IMR-90 (cell line): ENCODE measurements at regions not wholly inside any gene's neighbourhood (a gene's known extent, or its start where the extent isn't known, plus 50 kb on each side); places are given as distances from the start of the nearest gene placed in this dataset.

ENCODE experiments used
- ATAC-seq: fragments of 200-7000 bp; cut with Tn5 transposase; 2 replicates; pipeline ENCODE4 v1.9.1; 2020; ENCODE audit warnings: low read depth, mild to moderate bottlenecking, moderate library complexity
- BruUV-seq: library from RNA; stranded (reverse); fragments of 400-500 nt; replicated peaks from 2 replicates; lab custom pipeline; 2021; lab: Mats Ljungman, UMichigan
- CTCF ChIA-PET: fragments of 300-600 bp; formaldehyde crosslinking; extraction: SDS; loops from one replicate; lab custom pipeline; 2021; ENCODE audit warnings: antibody characterized with exemption; lab: Yijun Ruan, JAX
- POLR2A ChIA-PET: fragments of 300-600 bp; sonication (Branson Sonifier 250); formaldehyde crosslinking; loops from one replicate; lab custom pipeline; 2022; ENCODE audit warnings: antibody characterized with exemption; ENCODE audit not compliant: unreplicated experiment; lab: Charles Lee
- DNase-seq: peaks from one replicate; pipeline ENCODE4 v3.0.0; 2013
- H2AFZ ChIP-seq: replicated peaks from 2 replicates; pipeline ENCODE3; 2013; ENCODE audit warnings: low read length, mild to moderate bottlenecking; ENCODE audit not compliant: poor library complexity
- H2AK5ac ChIP-seq: 2 replicates; pipeline ENCODE4 v1.6.1; 2013; ENCODE audit warnings: low read depth, low read length, inconsistent platforms
- H2AK9ac ChIP-seq: replicated peaks from 2 replicates; pipeline ENCODE3; 2013; ENCODE audit warnings: mild to moderate bottlenecking, low read depth, low read length, moderate library complexity; ENCODE audit not compliant: poor library complexity
- H2BK120ac ChIP-seq: 2 replicates; pipeline ENCODE4 v1.6.1; 2013; ENCODE audit warnings: low read depth, low read length, inconsistent platforms
- H2BK15ac ChIP-seq: 3 replicates; pipeline ENCODE4 v1.6.1; 2013; ENCODE audit warnings: low read depth, low read length, inconsistent platforms
- H2BK20ac ChIP-seq: 2 replicates; pipeline ENCODE4 v1.6.1; 2013; ENCODE audit warnings: low read depth, mild to moderate bottlenecking, inconsistent platforms, low read length, moderate library complexity
- H2BK5ac ChIP-seq: 2 replicates; pipeline ENCODE4 v1.6.1; 2013; ENCODE audit warnings: mild to moderate bottlenecking, low read depth, low read length, inconsistent platforms; ENCODE audit not compliant: poor library complexity, severe bottlenecking
- H3K14ac ChIP-seq: replicated peaks from 2 replicates; pipeline ENCODE4 v1.6.1; 2013; ENCODE audit warnings: low read depth, low read length, inconsistent platforms
- H3K18ac ChIP-seq: 2 replicates; pipeline ENCODE4 v1.6.1; 2013; ENCODE audit warnings: low read depth, low read length, control low read depth
- H3K23ac ChIP-seq: 2 replicates; pipeline ENCODE4 v1.6.1; 2013; ENCODE audit warnings: low read depth, low read length, inconsistent platforms
- H3K27ac ChIP-seq: 2 replicates; pipeline ENCODE4 v1.5.1; 2013; ENCODE audit warnings: mild to moderate bottlenecking, control low read depth, low read length; ENCODE audit not compliant: insufficient read depth
- H3K27me3 ChIP-seq: 2 replicates; pipeline ENCODE4 v1.6.1; 2013; ENCODE audit warnings: low read length; ENCODE audit not compliant: control insufficient read depth, insufficient read depth
- H3K36me3 ChIP-seq: 2 replicates; pipeline ENCODE4 v1.6.1; 2013; ENCODE audit warnings: low read length, mixed read lengths; ENCODE audit not compliant: control insufficient read depth, insufficient read depth
- H3K4ac ChIP-seq: 2 replicates; pipeline ENCODE4 v1.6.1; 2013; ENCODE audit warnings: low read depth, low read length, inconsistent platforms
- H3K4me1 ChIP-seq: 2 replicates; pipeline ENCODE4 v1.6.1; 2013; ENCODE audit warnings: low read length, mixed read lengths; ENCODE audit not compliant: control insufficient read depth, insufficient read depth
- H3K4me2 ChIP-seq: 2 replicates; pipeline ENCODE4 v1.6.1; 2013; ENCODE audit warnings: low read depth, mild to moderate bottlenecking, control low read depth, low read length, moderate library complexity
- H3K4me3 ChIP-seq: 2 replicates; pipeline ENCODE4 v1.5.1; 2013; ENCODE audit warnings: low read depth, mild to moderate bottlenecking, control low read depth, low read length, moderate library complexity; ENCODE audit not compliant: insufficient read depth
- H3K56ac ChIP-seq: 2 replicates; pipeline ENCODE4 v1.6.1; 2013; ENCODE audit warnings: low read length, inconsistent platforms; ENCODE audit not compliant: insufficient read depth; ENCODE audit errors: extremely low read depth
- H3K79me1 ChIP-seq, 2 experiments: 2 replicates each; pipeline ENCODE4 v1.6.1; 2013; ENCODE audit warnings: low read length in 2 of 2, inconsistent platforms in 1 of 2, low read depth in 1 of 2
- H3K9ac ChIP-seq: 2 replicates; pipeline ENCODE4 v1.6.1; 2013; ENCODE audit warnings: low read depth, low read length, control low read depth
- H3K9me1 ChIP-seq: 2 replicates; pipeline ENCODE4 v1.6.1; 2013; ENCODE audit warnings: low read length, inconsistent platforms; ENCODE audit not compliant: insufficient read depth
- H3K9me3 ChIP-seq: 2 replicates; pipeline ENCODE4 v1.6.1; 2013; ENCODE audit warnings: low read length; ENCODE audit not compliant: control insufficient read depth, insufficient read depth
- H4K20me1 ChIP-seq: 2 replicates; pipeline ENCODE4 v1.6.1; 2013; ENCODE audit warnings: low read length, inconsistent platforms; ENCODE audit not compliant: insufficient read depth
- H4K5ac ChIP-seq: 2 replicates; pipeline ENCODE4 v1.6.1; 2013; ENCODE audit warnings: mild to moderate bottlenecking, low read depth, low read length, control low read depth
- H4K8ac ChIP-seq, 2 experiments: 2 replicates each; pipeline ENCODE4 v1.6.1; 2013; ENCODE audit warnings: low read depth in 2 of 2, low read length in 2 of 2, control low read depth in 1 of 2, inconsistent platforms in 1 of 2
- H4K91ac ChIP-seq: 2 replicates; pipeline ENCODE4 v1.6.1; 2013; ENCODE audit warnings: low read depth, low read length, inconsistent platforms; ENCODE audit not compliant: insufficient read depth
- CEBPB ChIP-seq: IDR thresholded peaks from 2 replicates; pipeline ENCODE4 v1.6.1; 2012; ENCODE audit warnings: low read depth, low read length, improper control_type of control experiment
- CHD1 ChIP-seq: IDR thresholded peaks from 2 replicates; pipeline ENCODE4 v1.6.1; 2012; ENCODE audit warnings: low read depth, low read length, improper control_type of control experiment
- CTCF ChIP-seq: conservative IDR thresholded peaks from 2 replicates; pipeline ENCODE4 v1.5.1; 2012; ENCODE audit warnings: mild to moderate bottlenecking, low read depth, low read length, improper control_type of control experiment
- MAZ ChIP-seq: IDR thresholded peaks from 2 replicates; pipeline ENCODE4 v1.6.1; 2012; ENCODE audit warnings: low read depth, mild to moderate bottlenecking, low read length, improper control_type of control experiment, moderate library complexity, borderline replicate concordance
- POLR2A ChIP-seq: IDR thresholded peaks from 2 replicates; pipeline ENCODE4 v1.6.1; 2012; ENCODE audit warnings: mild to moderate bottlenecking, low read depth, low read length
- RCOR1 ChIP-seq: IDR thresholded peaks from 2 replicates; pipeline ENCODE4 v1.6.1; 2012; ENCODE audit warnings: mild to moderate bottlenecking, low read length, improper control_type of control experiment; ENCODE audit not compliant: insufficient replicate concordance
- WGBS, 2 experiments: methylation state at CpG; one replicate each; pipeline versions ENCODE4 v1.1.5 to v1.1.7; 2013; ENCODE audit warnings: missing lambda C conversion rate in 2 of 2; ENCODE audit not compliant: insufficient read length in 1 of 2; ENCODE audit errors: extremely low coverage in 2 of 2; 5-methylcytosine and 5-hydroxymethylcytosine counted together
- dilution Hi-C: fragments of 300-500 bp; cut with HindIII; formaldehyde crosslinking; loops from one replicate; pipeline ENCODE4 v1.14.3; 2018; ENCODE audit warnings: low sequenced_read_pairs; ENCODE audit not compliant: unreplicated experiment
- in situ Hi-C: fragments of 300-500 bp; cut with MboI; formaldehyde crosslinking; loops from 3 replicates; pipeline ENCODE4 v1.14.3; 2019; ENCODE audit warnings: low sequenced_read_pairs, inconsistent platforms, mixed read lengths
- intact Hi-C: fragments of 100-400 bp; cut with micrococcal nuclease; formaldehyde crosslinking; loops from 2 replicates; pipeline ENCODE4 v1.10.0; 2022

GRCh38 chr2:136407117-136407951 lies 289.4 kb upstream of the CXCR4 start:
- Histone ChIP-seq H3K36me3 (no peaks in the 10 kb centered on the region), H2BK15ac (no peak overlapping the region), H4K20me1 (no peaks in the 10 kb centered on the region), H2BK120ac (no peak overlapping the region), H3K27ac (no peak overlapping the region), H3K9me3 (no peaks in the 10 kb centered on the region), H3K56ac (no peak overlapping the region), H3K4me1 (no peaks in the 10 kb centered on the region), H4K8ac (no peak overlapping the region), H3K9me1 (no peaks in the 10 kb centered on the region), H3K79me1 (no peaks in the 10 kb centered on the region), H4K91ac (no peak overlapping the region), H2BK20ac (no peak overlapping the region), H2BK5ac (no peak overlapping the region), H2AK9ac (no peak overlapping the region), H3K4me3 (no peak overlapping the region), H3K23ac (no peak overlapping the region), H3K14ac (no peak overlapping the region), H4K5ac (no peak overlapping the region), H3K27me3 (no peaks in the 10 kb centered on the region), H3K4me2 (no peak overlapping the region), H2AK5ac (no peak overlapping the region), H3K4ac (no peak overlapping the region), H3K18ac (no peak overlapping the region), H2AFZ (no peak overlapping the region), H3K9ac (no peak overlapping the region)
- in situ Hi-C loops (no loop called here), dilution Hi-C loops (no loop called here), intact Hi-C loops (no loop called here)
- ChIA-PET CTCF (no interaction called here), POLR2A (no interaction called here)
- WGBS, 2 experiments, result 37% methylated on average over 3 of the region's 8 CpGs; no CpG with 5 or more reads in 1 of the 2 experiments
- DNase-seq (no peak), ATAC-seq (no peak)
- TF ChIP-seq CEBPB (no peak), MAZ (no peak), CHD1 (no peak), CTCF (no peak), POLR2A (no peak), RCOR1 (no peak)
- BruUV-seq, result no TSS peak
